Activated naive CD4-positive, alpha-beta T cell treated with anti-CD3 and anti-CD28 coated beads for 36 hours (primary cell): ENCODE measurements at regions not wholly inside any gene's neighbourhood (a gene's known extent, or its start where the extent isn't known, plus 50 kb on each side); places are given as distances from the start of the nearest gene placed in this dataset.

Experiments
- CTCF ChIA-PET: fragments of 350-600 bp; sonication (Branson Sonifier 250); formaldehyde crosslinking; loops from one replicate; lab custom pipeline; 2021; ENCODE audit warnings: antibody characterized with exemption; lab: Charles Lee
- DNase-seq: peaks from one replicate; pipeline ENCODE4 v3.0.0-alpha.2; 2020
- H3K27ac Mint-ChIP-seq: one replicate; pipeline ENCODE4 v1.8.0; 2021; ENCODE audit warnings: mild to moderate bottlenecking, mixed read lengths
- H3K27me3 Mint-ChIP-seq: one replicate; pipeline ENCODE4 v1.8.0; 2021; ENCODE audit warnings: low read depth, mixed read lengths
- H3K36me3 Mint-ChIP-seq: one replicate; pipeline ENCODE4 v1.8.0; 2021; ENCODE audit warnings: low read depth, mixed read lengths
- H3K4me1 Mint-ChIP-seq: one replicate; pipeline ENCODE4 v1.8.0; 2021; ENCODE audit warnings: low read depth, mixed read lengths
- H3K4me3 Mint-ChIP-seq: one replicate; pipeline ENCODE4 v1.8.0; 2021; ENCODE audit warnings: mild to moderate bottlenecking, moderate library complexity, mixed read lengths
- H3K9me3 Mint-ChIP-seq: one replicate; pipeline ENCODE4 v1.8.0; 2021; ENCODE audit warnings: mixed read lengths
- intact Hi-C: fragments of 100-400 bp; cut with micrococcal nuclease; formaldehyde crosslinking; loops from one replicate; pipeline ENCODE4 v1.15.1; 2023

DNA sequence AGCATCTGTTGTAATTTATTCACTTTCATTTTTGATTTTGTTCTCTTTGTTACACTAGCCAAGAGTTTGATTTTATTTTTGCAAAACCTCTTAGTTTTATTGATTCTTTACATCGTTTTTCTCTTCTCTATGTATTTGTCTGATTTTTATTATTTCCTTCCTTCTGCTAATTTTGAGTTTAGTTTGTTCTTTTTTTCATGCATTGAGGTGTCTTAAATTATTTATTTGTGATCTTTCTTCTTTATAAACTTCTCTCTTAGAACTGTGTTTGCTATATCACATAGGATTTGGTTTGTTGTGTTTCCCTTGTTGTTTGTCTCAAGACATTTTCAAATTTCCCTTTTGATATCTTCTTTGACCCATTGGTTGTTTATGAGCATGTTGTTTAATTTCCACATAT is 51.7 kb upstream of the NFKBIA start:
- intact Hi-C loops: no loop called here
- Mint-ChIP-seq H3K4me1 (no peaks in the 10 kb centered on the region), H3K27me3 (no peaks in the 10 kb centered on the region), H3K36me3 (peaks cover 2% of the 10 kb centered on the region), H3K9me3 (peaks cover 14% of the 10 kb centered on the region), H3K4me3 (no peak overlapping the region), H3K27ac (no peak overlapping the region)
- CTCF ChIA-PET: no interaction called here
- no peak for DNase-seq

DNA sequence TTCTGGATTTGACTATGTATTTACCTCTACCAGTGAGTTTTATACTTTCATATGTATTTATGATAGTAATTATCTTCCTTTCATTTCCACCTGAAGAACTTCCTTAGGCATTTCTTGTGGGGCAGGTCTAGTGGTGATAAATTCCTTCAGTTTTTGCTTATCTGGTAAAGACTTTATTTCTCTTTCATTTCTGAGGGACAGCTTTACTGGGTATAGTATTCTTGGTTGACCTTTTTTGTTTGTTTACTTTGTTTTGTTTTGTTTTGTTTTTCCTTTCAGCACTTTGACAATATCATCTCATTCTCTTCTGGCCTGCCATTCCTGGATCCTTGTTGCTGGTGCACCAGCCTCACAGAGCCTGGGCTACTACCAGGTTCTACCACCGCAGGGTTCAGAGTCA is 53.9 kb upstream of the NFKBIA start:
- no peaks in the 10 kb centered on the region for H3K4me1 Mint-ChIP-seq
- H3K4me3 Mint-ChIP-seq: no peak overlapping the region
- H3K9me3 Mint-ChIP-seq: peaks cover 14% of the 10 kb centered on the region
- H3K27me3 Mint-ChIP-seq: no peaks in the 10 kb centered on the region
- no peak overlapping the region for H3K27ac Mint-ChIP-seq
- intact Hi-C loops: no loop called here
- peaks cover 2% of the 10 kb centered on the region for H3K36me3 Mint-ChIP-seq
- CTCF ChIA-PET: interaction anchor here (1.2 kb wide), 1 partner anchor 20 kb away, joined by 7 read pairs; no protein-coding TSS in a partner anchor
- no peak for DNase-seq

DNA sequence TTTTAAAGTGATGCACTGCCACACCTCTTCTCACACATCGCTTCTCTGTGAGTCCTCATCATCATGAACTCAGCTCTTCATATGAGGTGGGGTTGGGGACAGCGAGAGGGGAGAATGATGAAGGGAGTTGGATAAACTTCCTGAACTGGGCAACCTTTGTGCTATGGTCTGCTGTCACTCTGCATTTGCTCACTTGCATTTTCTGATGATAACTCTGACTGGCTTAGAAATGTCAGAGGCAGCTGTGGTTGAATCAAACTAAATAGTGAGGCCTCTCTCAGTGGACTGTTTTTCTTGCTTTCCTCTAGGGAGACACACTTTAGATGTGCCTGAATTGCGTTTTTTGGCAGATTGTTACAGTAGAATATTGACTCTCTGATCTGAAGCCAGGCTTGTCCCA is 55.2 kb upstream of the NFKBIA start:
- CTCF ChIA-PET: interaction anchor here (1.0 kb wide), 1 partner anchor 21 kb away, joined by 3 read pairs; no protein-coding TSS in a partner anchor
- no peak overlapping the region for H3K27ac Mint-ChIP-seq
- H3K4me1 Mint-ChIP-seq: no peaks in the 10 kb centered on the region
- H3K4me3 Mint-ChIP-seq: no peak overlapping the region
- peaks cover 14% of the 10 kb centered on the region for H3K9me3 Mint-ChIP-seq
- intact Hi-C loops: no loop called here
- no peak for DNase-seq
- no peaks in the 10 kb centered on the region for H3K27me3 Mint-ChIP-seq
- peaks cover 2% of the 10 kb centered on the region for H3K36me3 Mint-ChIP-seq

DNA sequence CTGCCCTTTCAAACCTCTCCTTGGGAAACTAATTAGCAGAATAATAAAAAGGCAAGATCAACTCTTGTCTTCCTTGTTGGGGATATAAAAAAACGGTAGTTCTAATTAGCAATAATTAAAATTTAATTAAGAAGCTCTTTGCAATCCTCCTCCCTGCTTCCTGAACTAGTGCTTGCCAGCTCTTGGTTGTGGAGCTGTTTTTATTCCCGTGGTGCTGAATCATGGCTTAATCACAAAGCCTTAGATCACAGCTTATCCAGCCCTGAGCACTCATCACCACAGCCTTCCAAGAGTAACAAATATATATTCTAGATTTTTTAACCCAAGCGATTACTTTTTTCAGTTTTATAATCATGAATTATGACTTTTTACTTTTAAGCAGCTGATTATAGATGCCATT is 63.2 kb upstream of the INSM2 start:
- intact Hi-C loops: no loop called here
- Mint-ChIP-seq H3K27me3 (peaks cover 21% of the 10 kb centered on the region), H3K4me1 (no peaks in the 10 kb centered on the region), H3K9me3 (no peaks in the 10 kb centered on the region), H3K27ac (no peak overlapping the region), H3K36me3 (no peaks in the 10 kb centered on the region), H3K4me3 (no peak overlapping the region)
- CTCF ChIA-PET: no interaction called here
- no peak for DNase-seq

GRCh38 chr14:35471803-35472202 is 62.2 kb upstream of the INSM2 start:
- no peaks in the 10 kb centered on the region for H3K4me1 Mint-ChIP-seq
- H3K9me3 Mint-ChIP-seq: no peaks in the 10 kb centered on the region
- no peak for DNase-seq
- intact Hi-C loops: no loop called here
- CTCF ChIA-PET: no interaction called here
- H3K4me3 Mint-ChIP-seq: no peak overlapping the region
- no peaks in the 10 kb centered on the region for H3K36me3 Mint-ChIP-seq
- peaks cover 21% of the 10 kb centered on the region for H3K27me3 Mint-ChIP-seq
- H3K27ac Mint-ChIP-seq: no peak overlapping the region

- H3K27ac Mint-ChIP-seq: no peak overlapping the region
- H3K4me3 Mint-ChIP-seq: no peak overlapping the region
- H3K4me1 Mint-ChIP-seq: no peaks in the 10 kb centered on the region
- no peaks in the 10 kb centered on the region for H3K36me3 Mint-ChIP-seq
- DNase-seq: no peak
- peaks cover 18% of the 10 kb centered on the region for H3K27me3 Mint-ChIP-seq
- CTCF ChIA-PET: no interaction called here
- H3K9me3 Mint-ChIP-seq: no peaks in the 10 kb centered on the region
- intact Hi-C loops: no loop called here
Observed at GRCh38 chr14:35474323-35474722, 59.6 kb upstream of the INSM2 start.

DNA sequence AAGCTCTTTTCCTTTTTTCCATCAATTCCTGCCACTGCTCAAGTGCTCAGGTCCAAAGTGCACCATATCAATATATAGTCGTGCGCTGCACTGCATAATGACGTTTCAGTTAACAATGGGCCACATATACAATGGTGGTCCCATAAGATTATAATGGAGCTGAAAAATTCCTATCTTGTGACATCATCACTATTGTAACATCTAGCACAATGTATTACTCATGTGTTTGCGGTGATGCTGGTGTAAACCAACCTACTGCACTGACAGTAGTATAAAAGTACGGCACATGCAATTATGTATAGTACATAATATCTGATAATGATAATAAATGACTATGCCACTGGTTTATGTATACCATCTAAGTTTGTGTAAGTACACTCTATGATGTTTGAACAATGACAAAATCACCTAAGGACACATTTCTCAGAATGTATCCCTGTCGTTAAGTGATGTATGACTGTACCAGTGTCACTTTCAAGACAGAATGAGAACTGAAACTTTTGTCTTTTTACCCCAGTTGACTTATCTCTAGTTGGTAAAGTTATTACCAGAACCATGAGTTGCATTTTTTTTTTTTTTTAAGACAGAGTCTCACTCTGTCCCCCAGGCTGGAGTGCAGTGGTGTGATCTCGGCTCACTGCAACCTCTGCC is 53.7 kb upstream of the INSM2 start:
- CTCF ChIA-PET: no interaction called here
- DNase-seq: no peak
- intact Hi-C loops: no loop called here
- H3K4me3 Mint-ChIP-seq: no peak overlapping the region
- peaks cover 10% of the 10 kb centered on the region for H3K27me3 Mint-ChIP-seq
- H3K9me3 Mint-ChIP-seq: no peaks in the 10 kb centered on the region
- H3K36me3 Mint-ChIP-seq: no peaks in the 10 kb centered on the region
- H3K4me1 Mint-ChIP-seq: peaks cover 5% of the 10 kb centered on the region
- no peak overlapping the region for H3K27ac Mint-ChIP-seq

DNA sequence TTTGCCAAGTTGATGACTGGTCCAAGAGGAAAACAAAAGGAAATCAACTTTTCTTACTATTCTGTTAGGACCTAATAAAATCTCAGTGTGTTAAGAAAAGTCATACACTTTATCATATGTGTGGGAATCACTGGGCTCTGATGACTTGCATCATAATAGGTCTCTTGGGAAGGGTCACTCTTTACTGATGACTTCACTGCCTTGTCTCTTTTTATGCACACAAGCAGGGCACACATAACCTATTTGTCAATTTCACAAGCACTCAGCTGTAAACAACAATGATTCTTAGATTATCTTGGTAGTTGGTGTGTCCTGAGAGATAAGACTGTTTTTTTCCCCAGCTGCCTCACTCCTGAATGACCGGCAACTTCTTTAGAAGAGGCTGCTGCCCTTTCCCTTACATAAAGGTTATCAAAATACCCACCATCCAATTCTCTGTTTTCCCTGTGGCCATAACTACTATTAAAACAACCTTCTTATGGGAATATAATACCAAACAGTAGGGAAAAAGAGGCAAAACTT is 50.9 kb upstream of the INSM2 start:
- no peaks in the 10 kb centered on the region for H3K9me3 Mint-ChIP-seq
- CTCF ChIA-PET: interaction anchor here (0.6 kb wide), 1 partner anchor 872 kb away, joined by 5 read pairs; no protein-coding TSS in a partner anchor
- intact Hi-C loops: no loop called here
- DNase-seq: no peak
- H3K4me3 Mint-ChIP-seq: no peak overlapping the region
- peaks cover 5% of the 10 kb centered on the region for H3K27me3 Mint-ChIP-seq
- H3K27ac Mint-ChIP-seq: no peak overlapping the region
- H3K4me1 Mint-ChIP-seq: peaks cover 5% of the 10 kb centered on the region
- H3K36me3 Mint-ChIP-seq: no peaks in the 10 kb centered on the region
